ENCODE measurements at regions not wholly inside any gene's neighbourhood (a gene's known extent, or its start where the extent isn't known, plus 50 kb on each side); places are given as distances from the start of the nearest gene placed in this dataset.

GRCh38 chr1:29777522-29777921, 541.2 kb downstream of the PTPRU start:
- TF ChIP-seq CTCF (IDR thresholded peaks at IDR 0.05; ENCODE audit: low read length, missing control alignments), result no peak
- DNase-seq (ENCODE audit: low read depth), result no peak
- H3K4me3 ChIP-seq (replicated peaks; ENCODE audit: low read depth, low read length), result no peak overlapping the region

- no peak for DNase-seq (ENCODE audit: low read depth)
- no peak overlapping the region for H3K4me3 ChIP-seq (replicated peaks; ENCODE audit: low read depth, low read length)
- no peak for TF ChIP-seq CTCF (IDR thresholded peaks at IDR 0.05; ENCODE audit: low read length, missing control alignments)
These were observed 538.0 kb downstream of the PTPRU start for GRCh38 chr1:29774355-29774754.

GRCh38 chr1:29772584-29773100, 536.3 kb downstream of the PTPRU start:
- DNase-seq (ENCODE audit: low read depth), result no peak
- no peak for TF ChIP-seq CTCF (IDR thresholded peaks at IDR 0.05; ENCODE audit: low read length, missing control alignments)
- no peak overlapping the region for H3K4me3 ChIP-seq (replicated peaks; ENCODE audit: low read depth, low read length)

GRCh38 chr1:29767769-29768425, 531.6 kb downstream of the PTPRU start:
- TF ChIP-seq CTCF (IDR thresholded peaks at IDR 0.05; ENCODE audit: low read length, missing control alignments), result no peak
- DNase-seq (ENCODE audit: low read depth), result no peak
- H3K4me3 ChIP-seq (replicated peaks; ENCODE audit: low read depth, low read length), result no peak overlapping the region

GRCh38 chr1:29767088-29767685, 530.9 kb downstream of the PTPRU start:
- no peak for TF ChIP-seq CTCF (IDR thresholded peaks at IDR 0.05; ENCODE audit: low read length, missing control alignments)
- no peak for DNase-seq (ENCODE audit: low read depth)
- H3K4me3 ChIP-seq (replicated peaks; ENCODE audit: low read depth, low read length), result no peak overlapping the region

- no peak for DNase-seq (ENCODE audit: low read depth)
- no peak for TF ChIP-seq CTCF (IDR thresholded peaks at IDR 0.05; ENCODE audit: low read length, missing control alignments)
- no peak overlapping the region for H3K4me3 ChIP-seq (replicated peaks; ENCODE audit: low read depth, low read length)
These were observed 526.3 kb downstream of the PTPRU start for GRCh38 chr1:29762635-29763034.

Data from fibroblast of pulmonary artery (primary cell).